Tibial nerve (tissue), 4 donors: ENCODE measurements at regions not wholly inside any gene's neighbourhood (a gene's known extent, or its start where the extent isn't known, plus 50 kb on each side); places are given as distances from the start of the nearest gene placed in this dataset.
"Not testable (repeated sequence)": the region's sequence is repeated elsewhere in the genome, so short reads cannot be mapped to it uniquely, and the experiment has no call there.

Experiments
- DNase-seq, 2 donors: peaks; one replicate each; pipeline ENCODE4 v3.0.0-alpha.2; 2019; ENCODE audit warnings: low spot score in 2 of 2
- H3K27ac ChIP-seq, 4 donors: fragments of 200-600 bp; sonication (generic) in 3 of 4; one replicate each; pipeline ENCODE4 v1.5.1; 2017 to 2019; ENCODE audit warnings: mild to moderate bottlenecking in 1 of 4
- H3K27me3 ChIP-seq, 2 donors: fragments of 200-600 bp; sonication (generic) in 1 of 2; one replicate each; pipeline versions ENCODE4 v1.5.1 to v1.6.0; 2017 to 2019
- H3K36me3 ChIP-seq, 3 donors: fragments of 200-600 bp; sonication (generic); one replicate each; pipeline ENCODE4 v1.5.1; 2018 to 2019
- H3K4me1 ChIP-seq, 4 donors: fragments of 200-600 bp; sonication (generic) in 3 of 4; one replicate each; pipeline ENCODE4 v1.5.1; 2017 to 2019
- H3K4me3 ChIP-seq, 4 donors: fragments of 200-600 bp; sonication (generic) in 3 of 4; one replicate each; pipeline ENCODE4 v1.5.1; 2017 to 2019; ENCODE audit warnings: mild to moderate bottlenecking in 1 of 4, moderate library complexity in 1 of 4
- H3K9me3 ChIP-seq, 4 donors: fragments of 200-600 bp; sonication (generic) in 3 of 4; one replicate each; pipeline ENCODE4 v1.5.1; 2017 to 2019
- CTCF ChIP-seq, 5 experiments: fragments of 200-600 bp in 3 of 5; fragments of 450-650 bp in 2 of 5; sonication (generic) in 3 of 5; IDR thresholded peaks; one replicate each; pipeline ENCODE4 v1.5.1; 2016 to 2019; ENCODE audit warnings: antibody characterized with exemption in 5 of 5, mild to moderate bottlenecking in 3 of 5, moderate library complexity in 2 of 5
- EP300 ChIP-seq, 2 donors: sonication (generic); formaldehyde crosslinking; IDR thresholded peaks; one replicate each; pipeline ENCODE4 v1.6.1; 2017; ENCODE audit warnings: antibody characterized with exemption in 2 of 2, mild to moderate bottlenecking in 1 of 2
- POLR2A ChIP-seq, 2 donors: fragments of 450-650 bp; IDR thresholded peaks; one replicate each; pipeline ENCODE4 v1.6.1; 2017; ENCODE audit warnings: antibody characterized with exemption in 2 of 2, mild to moderate bottlenecking in 2 of 2, moderate library complexity in 2 of 2
- WGBS, 2 donors: methylation state at CpG; one replicate each; pipeline ENCODE4 v1.1.5; 2018; 5-methylcytosine and 5-hydroxymethylcytosine counted together

GRCh38 chr14:104230946-104231345 lies 92.6 kb downstream of the KIF26A start:
- Histone ChIP-seq H3K27me3 (no peaks in the 10 kb centered on the region), H3K9me3 (peaks cover 0 to 62% (median 0%) of the 10 kb centered on the region in 4 donors), H3K4me3 (no peak overlapping the region), H3K36me3 (no peaks in the 10 kb centered on the region), H3K4me1 (no peaks in the 10 kb centered on the region), H3K27ac (no peak overlapping the region)
- 86 to 93% methylated on average over 3 to 4 of the region's 4 CpGs for WGBS, 2 donors
- no peak for TF ChIP-seq CTCF (IDR thresholded peaks at IDR 0.05)
- no peak for TF ChIP-seq POLR2A (IDR thresholded peaks at IDR 0.05)
- TF ChIP-seq EP300 (IDR thresholded peaks at IDR 0.05) = no peak
- DNase-seq = no peak

GRCh38 chr14:104232070-104232484 lies 93.7 kb downstream of the KIF26A start:
- Histone ChIP-seq H3K4me1 (no peaks in the 10 kb centered on the region), H3K9me3 (peaks cover 0 to 62% (median 0%) of the 10 kb centered on the region in 4 donors), H3K4me3 (no peak overlapping the region), H3K27me3 (no peaks in the 10 kb centered on the region), H3K36me3 (no peaks in the 10 kb centered on the region), H3K27ac (no peak overlapping the region)
- TF ChIP-seq POLR2A (IDR thresholded peaks at IDR 0.05) = no peak
- no peak for TF ChIP-seq CTCF (IDR thresholded peaks at IDR 0.05)
- no peak for TF ChIP-seq EP300 (IDR thresholded peaks at IDR 0.05)
- no peak for DNase-seq
- 61 to 74% methylated on average over 4 of the region's 4 CpGs for WGBS, 2 donors

- H3K9me3 ChIP-seq = peaks cover 0 to 61% (median 0%) of the 10 kb centered on the region in 4 donors
- H3K4me3 ChIP-seq, H3K27me3 ChIP-seq, DNase-seq, H3K36me3 ChIP-seq, H3K4me1 ChIP-seq, H3K27ac ChIP-seq: not testable (repeated sequence)
- 74 to 87% methylated on average over 3 of the region's 3 CpGs for WGBS, 2 donors
Measured at GRCh38 chr14:104234007-104234786, 95.8 kb downstream of the KIF26A start.

- peaks cover 0 to 61% (median 0%) of the 10 kb centered on the region in 4 donors for H3K9me3 ChIP-seq
- no peaks in the 10 kb centered on the region for H3K4me1 ChIP-seq
- no peaks in the 10 kb centered on the region for H3K36me3 ChIP-seq
- H3K4me3 ChIP-seq = no peak overlapping the region
- H3K27me3 ChIP-seq = no peaks in the 10 kb centered on the region
- H3K27ac ChIP-seq = no peak overlapping the region
- no peak for DNase-seq
- TF ChIP-seq CTCF (IDR thresholded peaks at IDR 0.05) (no peak), EP300 (IDR thresholded peaks at IDR 0.05) (no peak), POLR2A (IDR thresholded peaks at IDR 0.05) (no peak)
- WGBS, 2 donors = 59 to 66% methylated on average over 2 of the region's 2 CpGs
Measured at GRCh38 chr14:104235686-104236085, 97.3 kb downstream of the KIF26A start.

GRCh38 chr14:104237651-104238423 lies 99.5 kb downstream of the KIF26A start:
- H3K9me3 ChIP-seq = peaks cover 0 to 59% (median 0%) of the 10 kb centered on the region in 4 donors
- no peaks in the 10 kb centered on the region for H3K36me3 ChIP-seq
- 81 to 91% methylated on average over 24 of the region's 24 CpGs for WGBS, 2 donors
- no peak overlapping the region for H3K4me3 ChIP-seq
- H3K4me1 ChIP-seq = no peaks in the 10 kb centered on the region
- H3K27ac ChIP-seq = no peak overlapping the region
- no peaks in the 10 kb centered on the region for H3K27me3 ChIP-seq
- DNase-seq = no peak
- no peak for TF ChIP-seq POLR2A (IDR thresholded peaks at IDR 0.05)
- no peak for TF ChIP-seq EP300 (IDR thresholded peaks at IDR 0.05)
- no peak for TF ChIP-seq CTCF (IDR thresholded peaks at IDR 0.05)
